ENCODE measurements at regions not wholly inside any gene's neighbourhood (a gene's known extent, or its start where the extent isn't known, plus 50 kb on each side); places are given as distances from the start of the nearest gene placed in this dataset.

GRCh38 chr2:221786297-221786926 lies 214.3 kb upstream of the EPHA4 start:
- Histone ChIP-seq H3K36me3 (replicated peaks; ENCODE audit: low read depth, low read length) (no peaks in the 10 kb centered on the region), H3K4me1 (ENCODE audit: low read length) (no peaks in the 10 kb centered on the region), H3K27ac (ENCODE audit: low read length) (no peak overlapping the region), H3K4me3 (ENCODE audit: low read length) (no peak overlapping the region), H3K9ac (ENCODE audit: low read length) (no peak overlapping the region), H3K9me3 (ENCODE audit: insufficient read depth, low read length) (no peaks in the 10 kb centered on the region), H3K4me2 (ENCODE audit: low read length) (no peak overlapping the region), H2AFZ (ENCODE audit: low read depth, low read length) (no peak overlapping the region), H4K20me1 (ENCODE audit: insufficient read depth, low read length) (no peaks in the 10 kb centered on the region), H3K27me3 (ENCODE audit: low read depth, low read length) (no peaks in the 10 kb centered on the region), H3K79me2 (ENCODE audit: low read length) (no peaks in the 10 kb centered on the region)
- no peak for TF ChIP-seq EZH2phosphoT487 (IDR thresholded peaks at IDR 0.05; ENCODE audit: low read depth)
- no peak for TF ChIP-seq CTCF (IDR thresholded peaks at IDR 0.05; ENCODE audit: low read depth, low read length)

GRCh38 chr2:221780281-221780688 lies 208.2 kb upstream of the EPHA4 start:
- H3K4me2 ChIP-seq (ENCODE audit: low read length): no peak overlapping the region
- no peaks in the 10 kb centered on the region for H3K27me3 ChIP-seq (ENCODE audit: low read depth, low read length)
- H3K4me1 ChIP-seq (ENCODE audit: low read length): no peaks in the 10 kb centered on the region
- H3K9ac ChIP-seq (ENCODE audit: low read length): no peak overlapping the region
- no peak overlapping the region for H2AFZ ChIP-seq (ENCODE audit: low read depth, low read length)
- H3K4me3 ChIP-seq (ENCODE audit: low read length): no peak overlapping the region
- no peaks in the 10 kb centered on the region for H3K9me3 ChIP-seq (ENCODE audit: insufficient read depth, low read length)
- H3K27ac ChIP-seq (ENCODE audit: low read length): no peak overlapping the region
- no peaks in the 10 kb centered on the region for H4K20me1 ChIP-seq (ENCODE audit: insufficient read depth, low read length)
- no peak for TF ChIP-seq CTCF (IDR thresholded peaks at IDR 0.05; ENCODE audit: low read depth, low read length)
- no peak for TF ChIP-seq EZH2phosphoT487 (IDR thresholded peaks at IDR 0.05; ENCODE audit: low read depth)
- no peaks in the 10 kb centered on the region for H3K36me3 ChIP-seq (replicated peaks; ENCODE audit: low read depth, low read length)
- H3K79me2 ChIP-seq (ENCODE audit: low read length): no peaks in the 10 kb centered on the region

- no peak overlapping the region for H3K4me2 ChIP-seq (ENCODE audit: low read length)
Measured at GRCh38 chr2:221779614-221780067, 207.5 kb upstream of the EPHA4 start.

GRCh38 chr2:221778025-221778424 lies 205.9 kb upstream of the EPHA4 start:
- TF ChIP-seq EZH2phosphoT487 (IDR thresholded peaks at IDR 0.05; ENCODE audit: low read depth) (no peak), CTCF (IDR thresholded peaks at IDR 0.05; ENCODE audit: low read depth, low read length) (no peak)
- Histone ChIP-seq H3K27ac (ENCODE audit: low read length) (no peak overlapping the region), H3K4me1 (ENCODE audit: low read length) (no peaks in the 10 kb centered on the region), H3K9ac (ENCODE audit: low read length) (no peak overlapping the region), H3K36me3 (replicated peaks; ENCODE audit: low read depth, low read length) (no peaks in the 10 kb centered on the region), H3K27me3 (ENCODE audit: low read depth, low read length) (no peaks in the 10 kb centered on the region), H4K20me1 (ENCODE audit: insufficient read depth, low read length) (no peaks in the 10 kb centered on the region), H3K79me2 (ENCODE audit: low read length) (no peaks in the 10 kb centered on the region), H3K4me3 (ENCODE audit: low read length) (no peak overlapping the region), H3K9me3 (ENCODE audit: insufficient read depth, low read length) (no peaks in the 10 kb centered on the region), H3K4me2 (ENCODE audit: low read length) (no peak overlapping the region), H2AFZ (ENCODE audit: low read depth, low read length) (no peak overlapping the region)

More at GRCh38 chr2:221779614-221780067, 207.5 kb upstream of the EPHA4 start:
- no peaks in the 10 kb centered on the region for H3K9me3 ChIP-seq (ENCODE audit: insufficient read depth, low read length)
- H3K36me3 ChIP-seq (replicated peaks; ENCODE audit: low read depth, low read length): no peaks in the 10 kb centered on the region
- H3K79me2 ChIP-seq (ENCODE audit: low read length): no peaks in the 10 kb centered on the region
- H3K27me3 ChIP-seq (ENCODE audit: low read depth, low read length): no peaks in the 10 kb centered on the region
- H3K9ac ChIP-seq (ENCODE audit: low read length): no peak overlapping the region
- no peaks in the 10 kb centered on the region for H3K4me1 ChIP-seq (ENCODE audit: low read length)
- H2AFZ ChIP-seq (ENCODE audit: low read depth, low read length): no peak overlapping the region
- H3K27ac ChIP-seq (ENCODE audit: low read length): no peak overlapping the region
- TF ChIP-seq EZH2phosphoT487 (IDR thresholded peaks at IDR 0.05; ENCODE audit: low read depth) (no peak), CTCF (IDR thresholded peaks at IDR 0.05; ENCODE audit: low read depth, low read length) (no peak)
- no peaks in the 10 kb centered on the region for H4K20me1 ChIP-seq (ENCODE audit: insufficient read depth, low read length)
- H3K4me3 ChIP-seq (ENCODE audit: low read length): no peak overlapping the region
